Kidney (tissue), 13 donors: ENCODE measurements at regions not wholly inside any gene's neighbourhood (a gene's known extent, or its start where the extent isn't known, plus 50 kb on each side); places are given as distances from the start of the nearest gene placed in this dataset.

Experiments used
- DNase-seq, 5 donors: peaks; one replicate each; pipeline ENCODE4 v3.0.0-alpha.2; 2013 to 2020
- FAIRE-seq: peaks from 2 replicates; lab custom pipeline; 2012; peaks lifted over from hg19 to GRCh38; lab: Jason Lieb, UNC
- H3K27ac ChIP-seq, 2 donors: one replicate each; pipeline ENCODE4 v1.7.0; 2013; ENCODE audit warnings: low read depth in 2 of 2, low read length in 2 of 2, inconsistent platforms in 1 of 2
- H3K27me3 ChIP-seq: one replicate; pipeline ENCODE4 v1.7.1; 2013; ENCODE audit warnings: low read length, inconsistent platforms; ENCODE audit not compliant: control insufficient read depth, insufficient read depth
- H3K36me3 ChIP-seq, 3 donors: one replicate each; pipeline versions ENCODE4 v1.7.0 to v1.7.1; 2013; ENCODE audit warnings: low read length in 3 of 3, control low read depth in 1 of 3, inconsistent platforms in 1 of 3; ENCODE audit not compliant: insufficient read depth in 3 of 3, control insufficient read depth in 2 of 3
- H3K4me1 ChIP-seq, 3 donors: one replicate each; pipeline versions ENCODE4 v1.7.0 to v1.7.1; 2013; ENCODE audit warnings: low read length in 3 of 3, inconsistent platforms in 1 of 3, low read depth in 1 of 3; ENCODE audit not compliant: control insufficient read depth in 2 of 3, insufficient read depth in 2 of 3
- H3K4me3 ChIP-seq, 3 donors: one replicate each; pipeline versions ENCODE4 v1.7.0 to v1.8.1; 2013; ENCODE audit warnings: low read length in 3 of 3, control low read depth in 1 of 3, inconsistent platforms in 1 of 3
- H3K9ac ChIP-seq, 3 donors: one replicate each; pipeline versions ENCODE4 v1.7.0 to v1.7.1; 2013; ENCODE audit warnings: low read length in 3 of 3, control low read depth in 1 of 3, inconsistent platforms in 1 of 3
- H3K9me3 ChIP-seq, 3 donors: one replicate each; pipeline versions ENCODE4 v1.7.0 to v1.7.1; 2013; ENCODE audit warnings: low read length in 3 of 3, control low read depth in 1 of 3, inconsistent platforms in 1 of 3; ENCODE audit not compliant: control insufficient read depth in 2 of 3, insufficient read depth in 1 of 3
- CTCF ChIP-seq: IDR thresholded peaks from 3 replicates; pipeline ENCODE4 v1.5.1; 2012; ENCODE audit warnings: mild to moderate bottlenecking, moderate library complexity, borderline replicate concordance; ENCODE audit not compliant: insufficient read depth; ENCODE audit errors: extremely low read depth
- intact Hi-C: fragments of 100-400 bp; cut with DNase I; formaldehyde crosslinking; loops from one replicate; pipeline ENCODE4 v1.11.1; 2022
- donor health status: control.
- donor health status: control.
- donor health status: control.
- donor health status: control.
- donor health status: control.
- donor health status: DM: yes; HTN: yes; CAD: no.
- donor health status: Normal renal cell carcinoma (clear cell type).

DNA sequence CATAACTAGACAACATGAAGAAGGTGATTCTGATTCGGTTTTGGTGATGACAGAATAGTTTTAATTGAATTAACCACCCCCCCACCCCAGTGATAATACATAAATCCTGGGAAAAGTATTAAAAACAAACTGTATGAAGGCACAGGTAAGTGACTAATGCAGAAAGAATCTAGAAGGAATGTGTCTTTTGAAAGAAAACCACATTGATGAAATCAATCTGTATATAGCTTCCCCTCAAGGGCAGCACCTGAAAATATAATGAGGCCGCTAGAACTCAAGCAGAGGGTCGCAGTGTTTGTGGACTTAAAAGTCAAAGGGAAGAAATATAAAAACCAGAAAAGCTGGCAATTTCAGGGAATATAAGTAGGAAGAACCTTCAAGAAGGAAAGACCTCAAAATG is 580.5 kb upstream of the CHORDC1 start:
- Histone ChIP-seq H3K9ac (no peak overlapping the region), H3K27me3 (no peaks in the 10 kb centered on the region), H3K36me3 (no peaks in the 10 kb centered on the region), H3K4me1 (no peaks in the 10 kb centered on the region), H3K4me3 (no peak overlapping the region), H3K9me3 (no peaks in the 10 kb centered on the region), H3K27ac (no peak overlapping the region)
- TF ChIP-seq CTCF = no peak
- DNase-seq (no peak), FAIRE-seq (no peak)
- intact Hi-C loops = no loop called here

- no peaks in the 10 kb centered on the region for H3K27me3 ChIP-seq
- TF ChIP-seq CTCF = no peak
- no peak overlapping the region for H3K27ac ChIP-seq
- H3K36me3 ChIP-seq = no peaks in the 10 kb centered on the region
- no peaks in the 10 kb centered on the region for H3K9me3 ChIP-seq
- H3K4me3 ChIP-seq = no peak overlapping the region
- H3K9ac ChIP-seq = no peak overlapping the region
- no peak for DNase-seq
- H3K4me1 ChIP-seq = no peaks in the 10 kb centered on the region
- FAIRE-seq = no peak
- intact Hi-C loops = no loop called here
Observed at GRCh38 chr11:90798769-90799168, 575.9 kb upstream of the CHORDC1 start.

GRCh38 chr11:90795746-90796145 is 572.9 kb upstream of the CHORDC1 start:
- H3K9ac ChIP-seq = no peak overlapping the region
- no peaks in the 10 kb centered on the region for H3K27me3 ChIP-seq
- TF ChIP-seq CTCF = no peak
- no peaks in the 10 kb centered on the region for H3K9me3 ChIP-seq
- intact Hi-C loops = no loop called here
- DNase-seq (no peak), FAIRE-seq (no peak)
- H3K36me3 ChIP-seq = no peaks in the 10 kb centered on the region
- H3K4me3 ChIP-seq = no peak overlapping the region
- H3K4me1 ChIP-seq = no peaks in the 10 kb centered on the region
- no peak overlapping the region for H3K27ac ChIP-seq

DNA sequence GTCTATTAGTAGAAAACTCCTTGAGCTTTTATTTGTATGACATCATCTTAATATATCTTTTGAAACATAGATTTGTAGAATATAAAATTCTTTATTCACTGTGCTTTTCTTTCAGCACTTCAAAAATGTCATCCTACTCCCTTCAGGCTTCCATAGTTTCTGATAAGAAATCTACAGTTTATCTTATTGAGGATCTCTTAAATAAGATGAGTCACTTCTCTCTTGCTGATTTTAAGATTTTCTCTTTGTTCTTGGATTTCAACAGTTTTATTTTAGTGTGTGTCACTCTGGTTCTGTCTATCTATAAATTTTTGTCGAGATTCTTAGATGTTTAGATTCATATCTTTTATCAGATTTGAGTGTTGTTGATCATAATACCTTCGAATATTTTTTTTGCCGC is 566.1 kb upstream of the CHORDC1 start:
- Histone ChIP-seq H3K9ac (no peak overlapping the region), H3K27ac (no peak overlapping the region), H3K9me3 (no peaks in the 10 kb centered on the region), H3K27me3 (no peaks in the 10 kb centered on the region), H3K36me3 (no peaks in the 10 kb centered on the region), H3K4me1 (no peaks in the 10 kb centered on the region), H3K4me3 (no peak overlapping the region)
- intact Hi-C loops = no loop called here
- DNase-seq (no peak), FAIRE-seq (no peak)
- no peak for TF ChIP-seq CTCF
